T1000 (cell line): ENCODE measurements at regions not wholly inside any gene's neighbourhood (a gene's known extent, or its start where the extent isn't known, plus 50 kb on each side); places are given as distances from the start of the nearest gene placed in this dataset.
"Not testable (repeated sequence)": the region's sequence is repeated elsewhere in the genome, so short reads cannot be mapped to it uniquely, and the experiment has no call there.

ENCODE experiments used
- DNase-seq: peaks from one replicate; lab custom pipeline; 2025; ENCODE audit warnings: mixed read lengths; lab: John Stamatoyannopoulos, UW

- DNase-seq, result no peak
Observed at GRCh38 chr21:23982546-23982945, 1624.7 kb downstream of the MRPL39 start.

- no peak for DNase-seq
Observed at GRCh38 chr21:23977971-23978370, 1629.3 kb downstream of the MRPL39 start.

GRCh38 chr21:23968722-23969647 lies 1638.3 kb downstream of the MRPL39 start:
- peak; percentile 24 for DNase-seq

- DNase-seq, result no peak
Observed at GRCh38 chr21:23968008-23968407, 1639.3 kb downstream of the MRPL39 start.

GRCh38 chr21:23963454-23963853 lies 1643.8 kb downstream of the MRPL39 start:
- DNase-seq, result no peak

- no peak for DNase-seq
Observed at GRCh38 chr21:23960769-23961168, 1646.5 kb downstream of the MRPL39 start.

GRCh38 chr21:23955135-23955843 lies 1652.0 kb downstream of the MRPL39 start:
- DNase-seq, result no peak

- DNase-seq, result no peak
Observed at GRCh38 chr21:23952269-23952668, 1655.0 kb downstream of the MRPL39 start.

- no peak for DNase-seq
Observed at GRCh38 chr21:23951251-23951650, 1656.0 kb downstream of the MRPL39 start.

GRCh38 chr21:23950344-23950743 lies 1656.9 kb downstream of the MRPL39 start:
- DNase-seq, result no peak

GRCh38 chr21:23949493-23949892 lies 1657.8 kb downstream of the MRPL39 start:
- no peak for DNase-seq

- DNase-seq, result no peak
Observed at GRCh38 chr21:23939369-23940065, 1667.8 kb downstream of the MRPL39 start.

GRCh38 chr21:23936991-23937390 lies 1670.3 kb downstream of the MRPL39 start:
- no peak for DNase-seq

- no peak for DNase-seq
Observed at GRCh38 chr21:23936224-23936623, 1671.1 kb downstream of the MRPL39 start.

GRCh38 chr21:23930565-23930964 lies 1676.7 kb downstream of the MRPL39 start:
- no peak for DNase-seq

- DNase-seq, result not testable (repeated sequence)
Observed at GRCh38 chr21:23926430-23926829, 1680.9 kb downstream of the MRPL39 start.

- DNase-seq, result no peak
Observed at GRCh38 chr21:23921670-23922418, 1685.4 kb downstream of the MRPL39 start.

- no peak for DNase-seq
Observed at GRCh38 chr21:23900727-23901126, 1706.6 kb downstream of the MRPL39 start.

- DNase-seq, result no peak
Observed at GRCh38 chr21:23899561-23899960, 1707.7 kb downstream of the MRPL39 start.

GRCh38 chr21:23890652-23891051 lies 1716.6 kb downstream of the MRPL39 start:
- no peak for DNase-seq

GRCh38 chr21:23887725-23888306 lies 1719.5 kb downstream of the MRPL39 start:
- DNase-seq, result no peak
